RWPE1 (cell line): ENCODE measurements at regions not wholly inside any gene's neighbourhood (a gene's known extent, or its start where the extent isn't known, plus 50 kb on each side); places are given as distances from the start of the nearest gene placed in this dataset.

Experiments
- CTCF ChIA-PET: fragments of 350-600 bp; sonication (Branson Sonifier 250); formaldehyde crosslinking; extraction: SDS; loops from one replicate; lab custom pipeline; 2021; lab: Yijun Ruan, JAX
- POLR2A ChIA-PET: fragments of 400-600 bp; formaldehyde crosslinking; extraction: SDS; loops from one replicate; lab custom pipeline; 2020; ENCODE audit warnings: antibody characterized with exemption; ENCODE audit not compliant: low non-redundant PET; lab: Yijun Ruan, JAX
- DNase-seq: peaks from one replicate; pipeline ENCODE4 v3.0.0; 2012; ENCODE audit warnings: low spot score
- H3K27ac ChIP-seq: fragments of 450-650 bp; 2 replicates; pipeline ENCODE4 v1.5.1; 2017
- TF ChIP-seq, protein P1 (sequence below): fragments of 450-650 bp; conservative IDR thresholded peaks from 2 replicates; pipeline ENCODE4 v1.5.1; 2017; ENCODE audit warnings: low read depth, mild to moderate bottlenecking

GRCh38 chr2:16134436-16135165, 194.3 kb downstream of the MYCN start:
- ChIA-PET CTCF (no interaction called here), POLR2A (no interaction called here)
- DNase-seq = no peak
- H3K27ac ChIP-seq = no peak overlapping the region
- TF ChIP-seq, protein P1, sequence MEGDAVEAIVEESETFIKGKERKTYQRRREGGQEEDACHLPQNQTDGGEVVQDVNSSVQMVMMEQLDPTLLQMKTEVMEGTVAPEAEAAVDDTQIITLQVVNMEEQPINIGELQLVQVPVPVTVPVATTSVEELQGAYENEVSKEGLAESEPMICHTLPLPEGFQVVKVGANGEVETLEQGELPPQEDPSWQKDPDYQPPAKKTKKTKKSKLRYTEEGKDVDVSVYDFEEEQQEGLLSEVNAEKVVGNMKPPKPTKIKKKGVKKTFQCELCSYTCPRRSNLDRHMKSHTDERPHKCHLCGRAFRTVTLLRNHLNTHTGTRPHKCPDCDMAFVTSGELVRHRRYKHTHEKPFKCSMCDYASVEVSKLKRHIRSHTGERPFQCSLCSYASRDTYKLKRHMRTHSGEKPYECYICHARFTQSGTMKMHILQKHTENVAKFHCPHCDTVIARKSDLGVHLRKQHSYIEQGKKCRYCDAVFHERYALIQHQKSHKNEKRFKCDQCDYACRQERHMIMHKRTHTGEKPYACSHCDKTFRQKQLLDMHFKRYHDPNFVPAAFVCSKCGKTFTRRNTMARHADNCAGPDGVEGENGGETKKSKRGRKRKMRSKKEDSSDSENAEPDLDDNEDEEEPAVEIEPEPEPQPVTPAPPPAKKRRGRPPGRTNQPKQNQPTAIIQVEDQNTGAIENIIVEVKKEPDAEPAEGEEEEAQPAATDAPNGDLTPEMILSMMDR = no peak

DNA sequence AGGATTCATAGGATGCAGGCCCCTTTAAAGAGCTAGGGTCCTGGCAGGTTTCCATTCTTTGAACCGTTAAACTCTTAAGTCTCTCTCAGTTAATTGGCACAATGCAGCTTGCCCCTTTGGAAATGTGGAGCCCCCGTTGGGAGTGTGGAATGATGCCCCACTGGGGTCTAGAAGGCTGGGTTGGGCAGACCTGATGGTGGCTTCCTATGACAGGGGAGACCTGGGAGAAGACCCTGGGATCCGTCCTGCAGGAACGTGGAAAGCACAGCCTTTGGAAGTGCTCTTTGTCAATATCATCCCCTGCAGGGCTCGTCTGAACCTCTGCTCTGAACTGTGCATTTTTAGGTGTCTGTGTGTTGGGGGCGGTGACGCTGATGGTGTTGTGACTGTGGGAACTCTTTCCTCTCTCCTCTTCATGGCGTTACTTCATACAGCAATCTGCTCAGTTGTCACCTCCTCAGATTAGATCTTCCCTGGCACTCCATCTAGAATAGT, 190.6 kb downstream of the MYCN start:
- CTCF ChIA-PET = no interaction called here
- TF ChIP-seq, protein P1 = no peak

GRCh38 chr2:16130541-16130880, 190.2 kb downstream of the MYCN start:
- CTCF ChIA-PET = no interaction called here
- POLR2A ChIA-PET = no interaction called here
- DNase-seq = no peak
- TF ChIP-seq, protein P1 = no peak
- H3K27ac ChIP-seq = no peak overlapping the region

More for the DNA sequence above, 190.6 kb downstream of the MYCN start:
- H3K27ac ChIP-seq = no peak overlapping the region
- no peak for DNase-seq
- POLR2A ChIA-PET = no interaction called here

- POLR2A ChIA-PET = no interaction called here
- TF ChIP-seq, protein P1 = no peak
- DNase-seq = no peak
- CTCF ChIA-PET = interaction anchor here (0.7 kb wide), 1 partner anchor 24 kb away, joined by 3 read pairs; no protein-coding TSS in a partner anchor
- H3K27ac ChIP-seq = no peak overlapping the region
Observed at GRCh38 chr2:16129716-16130540, 189.6 kb downstream of the MYCN start.

DNA sequence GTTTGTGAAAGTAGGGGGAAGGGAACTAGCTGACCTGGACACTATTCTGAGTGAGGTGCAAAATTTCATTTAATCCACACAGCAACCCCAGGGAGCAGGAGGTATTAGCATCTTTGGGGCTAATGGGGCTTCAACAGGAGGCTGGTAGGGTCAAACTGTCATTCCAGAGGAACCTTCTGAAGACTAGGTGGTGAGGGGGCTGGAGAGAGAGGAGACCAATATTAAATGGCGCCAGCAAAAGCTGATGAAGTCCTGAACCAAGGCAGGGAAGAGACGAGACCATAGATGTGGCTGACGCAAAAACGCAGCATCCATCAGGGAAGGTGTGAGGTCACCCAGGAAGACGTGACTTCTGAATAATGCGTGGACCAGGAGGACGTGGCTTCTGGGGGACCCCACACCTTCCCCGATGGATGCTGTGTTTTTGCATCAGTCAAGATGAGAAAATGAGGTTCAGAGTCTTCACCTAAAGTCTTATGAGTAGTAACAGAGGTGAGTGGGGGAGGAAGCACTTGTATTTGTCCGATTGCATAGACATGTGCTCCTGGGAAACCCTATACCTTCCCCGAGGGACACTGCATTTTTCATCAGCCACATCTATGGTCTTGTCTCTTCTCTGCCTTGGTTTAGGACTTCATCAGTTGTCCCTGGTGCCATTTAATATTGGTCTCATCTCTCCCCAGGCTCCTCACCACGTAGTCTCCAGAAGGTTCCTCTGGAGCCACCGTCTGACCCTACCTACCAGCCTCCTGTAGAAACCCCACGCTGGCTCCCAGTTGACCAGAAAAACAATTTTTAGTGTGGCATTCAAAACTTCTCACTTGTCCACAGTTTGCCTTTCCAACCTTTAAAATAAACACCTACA, 188.6 kb downstream of the MYCN start:
- ChIA-PET CTCF (interaction anchor here (0.7 kb wide), 1 partner anchor 25 kb away, joined by 3 read pairs; no protein-coding TSS in a partner anchor), POLR2A (no interaction called here)
- H3K27ac ChIP-seq = no peak overlapping the region
- no peak for DNase-seq
- TF ChIP-seq, protein P1 = no peak

- CTCF ChIA-PET = no interaction called here
- H3K27ac ChIP-seq = no peak overlapping the region
- TF ChIP-seq, protein P1 = no peak
- DNase-seq = no peak
- POLR2A ChIA-PET = no interaction called here
Observed at GRCh38 chr2:16127958-16128357, 187.6 kb downstream of the MYCN start.
